ENCODE measurements at regions not wholly inside any gene's neighbourhood (a gene's known extent, or its start where the extent isn't known, plus 50 kb on each side); places are given as distances from the start of the nearest gene placed in this dataset.

DNA sequence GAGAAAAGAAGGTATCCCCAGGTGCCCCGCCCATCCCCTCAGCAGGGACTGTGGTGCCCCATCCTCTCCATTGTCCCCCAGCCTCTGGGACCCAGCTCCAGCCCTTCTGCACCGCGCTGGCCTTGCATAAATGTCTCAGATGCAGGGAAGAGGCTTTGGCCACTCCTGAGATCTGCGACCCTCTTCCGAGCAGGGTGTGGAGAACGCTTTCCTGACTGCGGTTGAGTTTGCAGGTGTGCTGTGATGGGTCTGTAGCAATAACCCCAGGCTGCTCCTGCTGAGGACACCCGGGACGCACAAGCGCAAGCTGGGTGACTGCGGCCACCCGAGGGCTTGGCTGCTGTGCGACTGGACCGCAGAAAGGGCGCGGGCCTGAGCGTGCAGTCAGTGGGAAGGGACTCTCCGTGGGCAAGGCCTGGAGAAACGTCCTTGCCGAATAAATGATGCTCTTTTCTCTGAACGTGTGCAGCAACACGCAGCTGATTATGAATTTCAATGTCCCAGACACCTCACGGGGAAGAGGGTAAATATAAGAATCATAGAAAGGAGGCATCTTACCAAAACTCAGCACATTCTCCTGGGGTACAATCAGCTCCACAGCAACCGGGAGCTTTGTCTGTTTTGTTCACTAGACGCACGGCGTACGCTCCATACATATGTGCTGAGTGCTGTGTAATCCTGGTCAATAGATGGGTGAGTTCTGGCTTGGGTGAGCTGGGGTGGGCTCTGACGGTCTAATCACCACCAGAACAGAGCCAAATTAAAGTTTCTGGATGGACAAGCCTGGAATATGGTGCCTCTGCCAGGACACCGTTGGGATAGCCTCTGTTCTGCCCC is 67.5 kb upstream of the ZNF516 start:
- no peak overlapping the region for H3K27ac Mint-ChIP-seq
- H3K9me3 Mint-ChIP-seq: no peaks in the 10 kb centered on the region
- ATAC-seq (replicated peaks in 1 of 2) (no peak), DNase-seq (no peak)
- peaks cover 25% of the 10 kb centered on the region for H3K27me3 Mint-ChIP-seq (ENCODE audit: low read depth)
- no peaks in the 10 kb centered on the region for H3K36me3 Mint-ChIP-seq (ENCODE audit: insufficient read depth in 2 of 2)
- H3K4me3 Mint-ChIP-seq: no peak overlapping the region
- H3K4me1 Mint-ChIP-seq (ENCODE audit: low read depth): peaks cover 8% of the 10 kb centered on the region

DNA sequence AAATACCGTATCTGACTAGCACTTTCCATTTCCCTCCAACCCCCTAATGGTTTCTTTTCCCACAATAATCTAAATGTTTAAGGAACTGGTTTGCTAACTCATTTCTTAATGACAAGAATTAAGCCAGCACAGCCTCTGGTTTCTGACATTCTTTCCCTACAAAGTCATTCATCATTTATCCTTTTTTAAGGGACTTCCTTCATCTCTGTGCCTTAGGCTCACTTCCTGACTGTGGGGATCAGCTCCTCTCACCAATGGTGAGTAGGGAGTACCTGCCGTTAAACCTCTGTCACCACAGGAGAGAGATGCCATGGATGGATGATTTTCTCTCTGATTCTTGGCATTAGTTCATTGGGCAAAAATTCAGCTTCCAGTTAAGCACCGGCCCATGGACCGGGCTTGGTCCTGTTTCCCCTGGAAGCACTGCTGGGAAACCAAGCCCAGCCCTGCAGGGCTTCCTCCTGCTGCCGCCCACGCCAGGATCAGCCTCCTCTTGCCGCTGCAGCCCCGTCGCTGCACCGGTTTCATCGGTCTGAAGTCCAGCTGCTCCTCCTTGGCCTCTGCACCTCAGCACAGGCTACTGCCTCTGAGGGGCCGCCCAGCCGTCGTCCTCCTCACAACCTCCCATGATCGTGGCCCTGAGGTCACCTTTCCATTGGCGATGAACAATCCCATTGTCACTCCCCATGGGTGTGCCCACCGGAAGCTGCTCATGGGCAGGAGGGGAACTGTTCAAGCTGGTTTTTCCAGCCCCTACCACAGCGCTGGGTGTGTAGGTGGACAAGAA is 64.0 kb upstream of the ZNF516 start:
- Mint-ChIP-seq H3K4me1 (ENCODE audit: low read depth) (no peaks in the 10 kb centered on the region), H3K4me3 (no peak overlapping the region), H3K36me3 (ENCODE audit: insufficient read depth in 2 of 2) (no peaks in the 10 kb centered on the region), H3K27ac (no peak overlapping the region), H3K9me3 (no peaks in the 10 kb centered on the region), H3K27me3 (ENCODE audit: low read depth) (peaks cover 5% of the 10 kb centered on the region)
- no peak for DNase-seq
- no peak for ATAC-seq (replicated peaks in 1 of 2)

DNA sequence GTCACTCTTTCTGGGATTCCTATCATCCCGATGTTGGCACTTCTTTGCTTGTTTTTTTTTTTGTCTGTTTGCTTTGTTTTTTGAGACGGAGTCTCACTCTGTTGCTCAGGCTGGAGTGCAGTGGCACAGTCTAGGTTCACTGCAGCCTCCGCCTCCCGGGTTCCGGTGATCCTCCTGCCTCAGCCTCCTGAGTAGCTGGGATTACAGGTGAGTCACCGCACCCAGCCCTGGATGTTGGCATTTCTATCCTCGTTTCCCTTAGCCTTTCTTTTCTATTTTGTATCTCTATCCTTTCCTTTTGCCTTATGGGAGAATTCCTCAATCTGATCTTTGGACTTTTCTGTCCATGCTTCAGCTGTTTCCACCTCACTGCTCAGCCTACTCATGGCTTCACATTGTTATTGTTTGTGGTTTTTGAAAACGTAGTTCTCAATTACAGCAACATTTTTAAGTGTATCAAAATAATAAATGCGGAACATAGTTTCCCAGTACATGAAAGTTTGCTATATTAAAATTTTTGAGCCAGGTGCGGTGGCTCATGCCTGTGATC is 62.1 kb upstream of the ZNF516 start:
- no peaks in the 10 kb centered on the region for H3K36me3 Mint-ChIP-seq (ENCODE audit: insufficient read depth in 2 of 2)
- no peak overlapping the region for H3K27ac Mint-ChIP-seq
- no peak overlapping the region for H3K4me3 Mint-ChIP-seq
- H3K9me3 Mint-ChIP-seq: no peaks in the 10 kb centered on the region
- no peaks in the 10 kb centered on the region for H3K4me1 Mint-ChIP-seq (ENCODE audit: low read depth)
- no peak for ATAC-seq (replicated peaks in 1 of 2)
- no peak for DNase-seq
- no peaks in the 10 kb centered on the region for H3K27me3 Mint-ChIP-seq (ENCODE audit: low read depth)

DNA sequence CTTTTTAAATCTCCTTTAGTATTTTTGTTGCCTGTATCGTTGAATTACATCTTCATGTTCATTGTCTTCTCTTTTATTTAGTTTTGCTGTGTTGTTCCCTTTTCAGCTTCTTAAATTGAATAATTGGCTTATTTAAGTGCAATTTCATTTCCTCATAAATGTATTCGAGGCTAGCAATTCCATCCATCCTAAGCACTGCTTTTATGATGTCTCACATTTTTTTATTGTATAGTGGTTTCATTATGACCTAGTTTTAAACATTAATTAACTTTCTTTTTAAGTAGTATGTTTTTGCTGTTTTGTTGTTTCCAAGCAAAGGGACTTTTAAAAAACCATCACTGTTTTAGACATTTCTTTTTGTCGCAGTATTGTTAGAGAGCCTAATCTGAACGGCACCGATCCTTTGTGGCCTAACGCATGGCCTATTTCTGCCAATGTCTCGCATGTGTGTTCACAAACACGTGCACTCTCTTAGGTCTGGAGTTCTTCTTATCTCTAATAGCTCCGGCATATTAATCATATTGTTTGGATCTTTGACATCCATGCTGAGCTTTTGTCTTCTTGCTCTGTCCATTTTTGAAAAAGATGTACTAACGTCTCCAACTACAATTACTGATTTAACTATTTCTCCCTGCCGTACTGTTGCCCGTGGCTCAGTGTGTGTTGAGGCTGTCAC is 59.6 kb upstream of the ZNF516 start:
- peaks cover 4% of the 10 kb centered on the region for H3K27me3 Mint-ChIP-seq (ENCODE audit: low read depth)
- DNase-seq (no peak), ATAC-seq (replicated peaks in 1 of 2) (no peak)
- H3K36me3 Mint-ChIP-seq (ENCODE audit: insufficient read depth in 2 of 2): no peaks in the 10 kb centered on the region
- no peak overlapping the region for H3K27ac Mint-ChIP-seq
- no peaks in the 10 kb centered on the region for H3K4me1 Mint-ChIP-seq (ENCODE audit: low read depth)
- H3K9me3 Mint-ChIP-seq: no peaks in the 10 kb centered on the region
- H3K4me3 Mint-ChIP-seq: no peak overlapping the region

DNA sequence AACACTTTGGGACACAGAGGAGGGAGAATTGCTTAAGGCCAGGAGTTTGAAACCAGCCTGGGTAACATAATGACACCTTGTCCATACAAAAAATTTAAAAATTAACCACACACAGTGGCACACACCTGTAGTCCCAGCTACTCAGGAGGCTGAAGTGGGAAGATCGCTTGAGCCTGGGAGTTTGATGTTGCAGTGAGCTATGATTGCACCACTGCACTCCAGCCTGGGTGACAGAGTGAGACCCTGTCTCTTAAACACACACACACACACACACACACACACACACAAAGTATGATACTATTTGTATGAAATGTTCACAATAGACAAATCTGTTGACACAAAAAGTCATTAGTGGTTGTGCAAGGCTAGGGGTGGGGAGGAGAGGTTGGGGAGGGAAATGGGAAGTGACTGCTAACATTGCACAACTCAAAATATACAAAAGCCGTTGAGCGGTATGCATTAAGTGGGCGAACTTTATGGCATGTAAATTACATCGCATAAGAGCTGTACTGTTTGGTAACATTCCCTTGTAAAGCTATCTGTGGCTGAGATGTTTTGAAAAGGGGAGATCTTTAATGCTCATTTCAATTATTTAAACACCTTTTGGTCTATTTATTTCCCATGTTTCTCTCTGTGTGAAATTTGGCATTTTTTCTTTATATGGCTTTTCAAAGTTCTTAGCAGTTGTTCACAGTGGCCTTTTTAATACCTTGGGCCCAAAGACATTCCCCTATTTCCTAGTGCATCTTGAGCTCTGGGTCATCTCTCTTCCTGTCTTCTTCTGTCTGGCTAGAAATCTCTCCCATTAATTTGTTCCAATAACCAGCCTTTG is 58.9 kb upstream of the ZNF516 start:
- no peak for DNase-seq
- ATAC-seq (replicated peaks in 1 of 2): no peak
- no peaks in the 10 kb centered on the region for H3K9me3 Mint-ChIP-seq
- H3K27me3 Mint-ChIP-seq (ENCODE audit: low read depth): peaks cover 7% of the 10 kb centered on the region
- no peaks in the 10 kb centered on the region for H3K36me3 Mint-ChIP-seq (ENCODE audit: insufficient read depth in 2 of 2)
- no peaks in the 10 kb centered on the region for H3K4me1 Mint-ChIP-seq (ENCODE audit: low read depth)
- H3K27ac Mint-ChIP-seq: no peak overlapping the region
- no peak overlapping the region for H3K4me3 Mint-ChIP-seq

DNA sequence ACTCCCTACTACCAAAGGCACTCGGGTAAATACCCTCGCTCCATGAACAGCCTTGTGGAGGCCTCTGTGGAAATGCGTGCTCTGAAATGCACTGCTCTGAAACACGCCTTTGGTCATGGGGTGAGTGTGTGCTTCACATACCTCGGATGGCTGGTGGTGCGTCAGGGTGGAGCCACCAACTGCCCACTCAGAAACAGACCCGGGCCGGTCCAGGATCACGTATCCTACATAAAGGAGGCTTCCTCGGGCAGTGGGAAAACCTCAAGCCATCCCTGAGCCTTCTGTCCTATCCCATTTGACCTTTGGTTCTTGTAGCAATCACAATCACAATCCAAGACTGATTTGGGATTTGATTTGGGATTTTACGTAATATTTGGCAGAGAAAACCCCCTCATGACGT is 53.5 kb upstream of the ZNF516 start:
- H3K4me1 Mint-ChIP-seq (ENCODE audit: low read depth): no peaks in the 10 kb centered on the region
- no peaks in the 10 kb centered on the region for H3K9me3 Mint-ChIP-seq
- H3K27ac Mint-ChIP-seq: no peak overlapping the region
- H3K36me3 Mint-ChIP-seq (ENCODE audit: insufficient read depth in 2 of 2): no peaks in the 10 kb centered on the region
- H3K4me3 Mint-ChIP-seq: no peak overlapping the region
- no peak for DNase-seq
- no peak for ATAC-seq (replicated peaks in 1 of 2)
- peaks cover 7% of the 10 kb centered on the region for H3K27me3 Mint-ChIP-seq (ENCODE audit: low read depth)

DNA sequence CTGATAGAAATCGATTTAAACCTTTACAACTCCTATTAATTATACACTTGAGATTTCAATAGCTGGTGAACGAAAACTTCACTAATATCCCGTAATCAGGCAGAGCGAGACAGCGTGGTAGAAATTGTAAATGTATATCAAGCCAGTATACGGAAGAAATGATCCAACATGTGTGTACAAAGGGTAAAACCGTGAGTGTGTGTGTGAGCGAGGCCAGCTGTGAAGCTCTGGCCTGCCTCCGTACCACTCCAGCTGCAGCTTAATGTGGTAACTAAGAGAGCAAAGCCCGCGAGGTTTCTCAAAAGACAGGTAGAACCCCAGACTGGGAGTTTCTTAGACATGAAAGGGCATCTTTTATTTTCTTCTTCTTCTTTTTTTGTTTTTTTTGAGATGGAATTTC is 52.3 kb upstream of the ZNF516 start:
- Mint-ChIP-seq H3K27me3 (ENCODE audit: low read depth) (peaks cover 7% of the 10 kb centered on the region), H3K36me3 (ENCODE audit: insufficient read depth in 2 of 2) (no peaks in the 10 kb centered on the region), H3K27ac (no peak overlapping the region), H3K4me1 (ENCODE audit: low read depth) (no peaks in the 10 kb centered on the region), H3K4me3 (no peak overlapping the region), H3K9me3 (no peaks in the 10 kb centered on the region)
- no peak for DNase-seq
- ATAC-seq (replicated peaks in 1 of 2): no peak

DNA sequence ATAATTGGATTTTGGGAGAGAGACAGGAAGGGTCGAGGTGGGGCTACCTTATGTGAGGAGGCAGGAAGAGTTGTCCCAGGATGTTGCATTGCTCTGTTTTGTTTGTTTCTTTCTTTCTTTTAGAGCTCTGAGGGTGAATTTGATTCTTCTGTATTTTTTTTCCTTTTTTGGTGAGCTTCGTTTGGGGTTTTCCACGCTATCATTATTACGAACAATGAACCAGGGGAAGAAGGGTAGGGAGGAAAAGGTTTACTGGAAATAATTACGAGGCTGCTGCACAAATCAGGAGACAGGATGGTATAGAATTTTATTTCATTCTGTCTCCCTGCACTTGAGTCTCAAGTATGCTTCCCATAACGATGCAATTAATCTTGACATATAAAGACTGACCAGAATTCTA is 51.4 kb upstream of the ZNF516 start:
- H3K4me3 Mint-ChIP-seq: no peak overlapping the region
- peaks cover 7% of the 10 kb centered on the region for H3K27me3 Mint-ChIP-seq (ENCODE audit: low read depth)
- DNase-seq (no peak), ATAC-seq (replicated peaks in 1 of 2) (no peak)
- no peaks in the 10 kb centered on the region for H3K4me1 Mint-ChIP-seq (ENCODE audit: low read depth)
- H3K27ac Mint-ChIP-seq: no peak overlapping the region
- no peaks in the 10 kb centered on the region for H3K36me3 Mint-ChIP-seq (ENCODE audit: insufficient read depth in 2 of 2)
- H3K9me3 Mint-ChIP-seq: no peaks in the 10 kb centered on the region

DNA sequence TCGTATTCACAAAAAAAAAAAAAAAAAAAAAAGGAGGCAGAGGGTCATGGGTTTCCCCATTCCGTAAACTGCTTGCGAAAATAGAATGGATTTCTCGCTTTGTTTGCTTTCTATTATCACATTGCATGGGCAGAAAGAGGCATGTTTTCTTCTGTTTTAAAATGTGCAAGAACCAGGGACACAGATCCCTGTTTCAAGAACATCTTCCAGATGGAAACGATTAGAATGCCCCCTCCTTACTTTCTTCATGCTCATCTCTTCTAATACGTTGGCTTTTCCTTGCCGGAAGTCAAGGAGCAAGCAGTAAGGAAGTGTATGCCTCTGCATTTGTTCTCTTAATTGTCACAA is 51.0 kb upstream of the ZNF516 start:
- Mint-ChIP-seq H3K9me3 (no peaks in the 10 kb centered on the region), H3K36me3 (ENCODE audit: insufficient read depth in 2 of 2) (no peaks in the 10 kb centered on the region), H3K27me3 (ENCODE audit: low read depth) (peaks cover 10% of the 10 kb centered on the region), H3K27ac (no peak overlapping the region), H3K4me1 (ENCODE audit: low read depth) (no peaks in the 10 kb centered on the region), H3K4me3 (no peak overlapping the region)
- no peak for ATAC-seq (replicated peaks in 1 of 2)
- DNase-seq: no peak

DNA sequence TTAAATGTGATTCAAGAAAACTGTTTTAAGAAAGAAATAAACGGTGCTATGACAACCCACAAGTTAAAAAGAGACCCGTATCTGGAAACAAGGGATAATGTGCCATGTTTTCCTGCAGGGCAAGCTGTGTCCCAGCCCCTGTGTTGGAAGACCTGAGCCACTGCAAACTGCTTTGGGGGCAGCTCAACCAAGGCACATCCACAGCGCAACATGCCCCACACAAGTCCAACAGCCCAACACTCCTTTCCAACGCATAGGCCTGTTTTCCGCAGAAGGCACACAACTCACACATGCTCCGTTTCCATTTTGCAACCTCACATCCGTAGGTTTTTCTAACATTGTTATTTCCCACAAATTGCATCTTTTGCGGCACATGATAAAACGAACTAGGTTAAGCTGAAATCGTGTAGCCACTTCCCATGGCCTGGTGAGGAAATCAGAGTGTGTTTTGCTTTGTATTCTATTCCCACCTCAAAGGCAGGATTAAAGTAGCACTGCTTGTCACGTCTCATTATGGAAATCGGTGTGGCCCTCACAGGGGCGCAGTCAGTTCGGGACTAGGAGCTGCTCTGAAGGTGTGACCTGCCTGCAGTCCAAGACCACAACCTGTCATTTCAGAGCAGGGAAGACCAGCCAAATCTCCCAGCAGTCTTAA is 50.5 kb upstream of the ZNF516 start:
- Mint-ChIP-seq H3K36me3 (ENCODE audit: insufficient read depth in 2 of 2) (no peaks in the 10 kb centered on the region), H3K27ac (no peak overlapping the region), H3K4me1 (ENCODE audit: low read depth) (no peaks in the 10 kb centered on the region), H3K9me3 (no peaks in the 10 kb centered on the region), H3K4me3 (no peak overlapping the region), H3K27me3 (ENCODE audit: low read depth) (peaks cover 11% of the 10 kb centered on the region)
- no peak for ATAC-seq (replicated peaks in 1 of 2)
- DNase-seq: no peak

DNA sequence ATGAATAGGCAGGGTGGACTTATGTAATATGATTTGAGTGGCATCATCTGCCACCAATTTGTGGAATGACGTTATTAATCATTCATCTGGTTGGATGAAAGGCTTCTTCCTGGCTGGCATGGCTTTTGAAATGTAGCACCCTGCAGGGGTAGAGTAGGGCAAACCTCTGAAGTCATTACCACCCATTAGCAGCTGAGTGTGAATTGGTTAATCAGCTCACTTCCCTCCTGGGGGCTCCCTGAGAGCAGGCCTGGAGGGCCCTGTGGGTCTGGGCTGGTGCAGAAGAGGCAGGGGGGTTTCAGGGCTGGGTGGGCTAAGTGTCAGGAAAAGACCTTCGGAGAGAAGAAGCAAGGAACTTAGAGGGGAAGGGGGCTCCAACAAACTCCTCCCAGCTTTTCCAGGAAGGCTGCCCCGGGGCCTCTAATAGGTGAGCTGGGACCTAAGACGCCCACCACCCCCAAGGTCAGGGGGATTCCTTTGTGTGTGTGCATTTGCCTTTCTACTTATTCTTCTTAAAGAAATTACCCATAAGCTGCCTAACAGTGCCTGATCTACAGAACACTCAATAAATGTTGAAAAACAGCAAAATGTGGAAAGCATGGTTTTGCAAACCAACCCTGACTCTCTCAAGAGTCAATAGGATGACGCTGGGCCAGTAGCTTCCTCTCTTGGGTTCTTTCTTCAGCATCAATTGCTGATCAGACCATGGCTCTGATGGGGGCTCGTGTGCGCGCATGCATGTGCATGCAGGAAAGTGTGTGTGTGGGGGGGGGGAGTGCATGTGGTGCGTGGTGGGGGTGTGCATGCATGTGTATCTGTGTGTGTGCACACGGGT is 49.7 kb upstream of the ZNF516 start:
- peaks cover 8% of the 10 kb centered on the region for H3K27me3 Mint-ChIP-seq (ENCODE audit: low read depth)
- H3K4me3 Mint-ChIP-seq: no peak overlapping the region
- no peak for DNase-seq
- H3K27ac Mint-ChIP-seq: no peak overlapping the region
- no peak for ATAC-seq (replicated peaks in 1 of 2)
- H3K36me3 Mint-ChIP-seq (ENCODE audit: insufficient read depth in 2 of 2): no peaks in the 10 kb centered on the region
- no peaks in the 10 kb centered on the region for H3K9me3 Mint-ChIP-seq
- H3K4me1 Mint-ChIP-seq (ENCODE audit: low read depth): no peaks in the 10 kb centered on the region
